ENCODE measurements at regions not wholly inside any gene's neighbourhood (a gene's known extent, or its start where the extent isn't known, plus 50 kb on each side); places are given as distances from the start of the nearest gene placed in this dataset.

DNA sequence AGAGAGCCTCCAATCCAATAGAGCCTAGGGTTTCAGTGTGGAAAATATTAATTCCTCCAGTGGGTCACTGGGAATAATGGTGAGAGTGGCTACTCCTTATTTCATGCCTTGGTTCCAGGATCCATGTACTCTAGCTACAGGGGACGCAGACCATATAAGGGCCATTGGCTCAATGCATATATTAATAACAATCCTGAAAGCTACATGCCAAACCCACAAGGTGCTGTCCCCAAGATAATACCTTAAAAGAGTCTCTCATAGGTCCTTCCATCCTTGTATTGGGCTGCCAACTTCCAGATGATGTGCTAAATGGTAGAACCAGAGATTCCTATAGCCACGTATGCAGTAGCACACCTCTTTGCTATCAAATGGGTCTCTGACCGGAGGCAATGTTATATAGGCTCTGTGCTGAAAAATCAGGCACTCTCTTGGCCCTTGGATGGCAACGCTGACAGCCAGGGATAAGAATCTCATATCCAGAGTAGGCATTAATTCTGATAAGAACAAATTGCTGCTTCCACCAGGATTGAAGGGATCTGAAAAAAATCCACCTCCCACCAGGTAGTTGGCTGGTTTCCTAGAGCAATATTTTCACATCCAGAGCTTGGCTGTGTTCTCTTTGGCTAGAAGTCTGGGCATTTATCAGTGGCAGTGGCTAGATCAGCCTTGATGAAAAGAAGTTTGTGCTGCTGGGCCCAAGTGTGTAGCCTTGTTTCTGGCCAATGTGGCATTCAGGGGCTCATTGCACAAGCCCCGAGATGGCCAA lies 218.1 kb upstream of the MGAT5 start:
- TF ChIP-seq, protein P1, sequence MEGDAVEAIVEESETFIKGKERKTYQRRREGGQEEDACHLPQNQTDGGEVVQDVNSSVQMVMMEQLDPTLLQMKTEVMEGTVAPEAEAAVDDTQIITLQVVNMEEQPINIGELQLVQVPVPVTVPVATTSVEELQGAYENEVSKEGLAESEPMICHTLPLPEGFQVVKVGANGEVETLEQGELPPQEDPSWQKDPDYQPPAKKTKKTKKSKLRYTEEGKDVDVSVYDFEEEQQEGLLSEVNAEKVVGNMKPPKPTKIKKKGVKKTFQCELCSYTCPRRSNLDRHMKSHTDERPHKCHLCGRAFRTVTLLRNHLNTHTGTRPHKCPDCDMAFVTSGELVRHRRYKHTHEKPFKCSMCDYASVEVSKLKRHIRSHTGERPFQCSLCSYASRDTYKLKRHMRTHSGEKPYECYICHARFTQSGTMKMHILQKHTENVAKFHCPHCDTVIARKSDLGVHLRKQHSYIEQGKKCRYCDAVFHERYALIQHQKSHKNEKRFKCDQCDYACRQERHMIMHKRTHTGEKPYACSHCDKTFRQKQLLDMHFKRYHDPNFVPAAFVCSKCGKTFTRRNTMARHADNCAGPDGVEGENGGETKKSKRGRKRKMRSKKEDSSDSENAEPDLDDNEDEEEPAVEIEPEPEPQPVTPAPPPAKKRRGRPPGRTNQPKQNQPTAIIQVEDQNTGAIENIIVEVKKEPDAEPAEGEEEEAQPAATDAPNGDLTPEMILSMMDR (IDR thresholded peaks at IDR 0.05) = no peak
- TF ChIP-seq POLR2A (IDR thresholded peaks at IDR 0.05) = no peak
